Stomach (tissue), 8 donors: ENCODE measurements at regions not wholly inside any gene's neighbourhood (a gene's known extent, or its start where the extent isn't known, plus 50 kb on each side); places are given as distances from the start of the nearest gene placed in this dataset.
A peak's percentile ranks its signal among the peaks of the same experiment; 100 is the strongest.

Experiments used
- DNase-seq, 2 donors: peaks; one replicate each; pipeline versions ENCODE4 v3.0.0 to v3.0.0-alpha.2; 2013 to 2019
- H3K27ac ChIP-seq, 5 donors: fragments of 200-600 bp in 4 of 5; sonication (generic) in 4 of 5; one replicate each; pipeline ENCODE4 v1.5.1; 2013 to 2019; ENCODE audit warnings: mild to moderate bottlenecking in 1 of 5, moderate library complexity in 1 of 5
- H3K27me3 ChIP-seq, 3 donors: fragments of 200-600 bp; sonication (generic); one replicate each; pipeline ENCODE4 v1.5.1; 2017 to 2019; ENCODE audit warnings: mixed run types in 1 of 3
- H3K36me3 ChIP-seq, 4 donors: fragments of 200-600 bp; sonication (generic); 1 replicate in 3 of 4; 2 replicates in 1 of 4; pipeline ENCODE4 v1.5.1; 2016 to 2019
- H3K4me1 ChIP-seq, 4 donors: fragments of 200-600 bp; sonication (generic); one replicate each; pipeline ENCODE4 v1.5.1; 2016 to 2019
- H3K4me3 ChIP-seq, 4 donors: fragments of 200-600 bp; sonication (generic) in 3 of 4; one replicate each; pipeline ENCODE4 v1.5.1; 2016 to 2019; ENCODE audit warnings: mild to moderate bottlenecking in 1 of 4
- H3K9me3 ChIP-seq, 4 donors: fragments of 200-600 bp; sonication (generic); one replicate each; pipeline ENCODE4 v1.5.1; 2016 to 2019
- CTCF ChIP-seq, 7 experiments: fragments of 450-650 bp in 4 of 7; fragments of 200-600 bp in 3 of 7; sonication (generic) in 3 of 7; IDR thresholded peaks; one replicate each; pipeline ENCODE4 v1.5.1; 2016 to 2019; ENCODE audit warnings: antibody characterized with exemption in 7 of 7, control low read depth in 2 of 7, mild to moderate bottlenecking in 1 of 7
- EP300 ChIP-seq: sonication (generic); formaldehyde crosslinking; IDR thresholded peaks from one replicate; pipeline ENCODE4 v1.6.1; 2017; ENCODE audit warnings: antibody characterized with exemption
- POLR2A ChIP-seq, 4 donors: fragments of 450-650 bp; IDR thresholded peaks; one replicate each; pipeline ENCODE4 v1.6.1; 2016; ENCODE audit warnings: antibody characterized with exemption in 4 of 4, control low read depth in 2 of 4, mild to moderate bottlenecking in 1 of 4, moderate library complexity in 1 of 4
- POLR2AphosphoS5 ChIP-seq, 3 donors: sonication (generic); formaldehyde crosslinking; IDR thresholded peaks; one replicate each; pipeline ENCODE4 v1.6.1; 2016; ENCODE audit warnings: antibody characterized with exemption in 3 of 3
- WGBS, 5 donors: extraction: QIAGEN DNeasy Blood & Tissue Kit in 3 of 5; methylation state at CpG; one replicate each; pipeline versions ENCODE4 v1.1.5 to v1.1.7; 2013 to 2018; 5-methylcytosine and 5-hydroxymethylcytosine counted together
- intact Hi-C: fragments of 100-400 bp; cut with DNase I; formaldehyde crosslinking; loops from one replicate; pipeline ENCODE4 v1.15.1; 2023; ENCODE audit warnings: low total_unique reads
- donor health status: healthy with polysubstance abuse.
- donor health status: Bipolar disorder and iron deficiency.
- donor health status: healthy.

GRCh38 chr10:78160591-78160990, 126.9 kb downstream of the RPS24 start:
- WGBS, 5 donors, result 62 to 88% (median 83%) methylated on average over 5 of the region's 5 CpGs
- no peak for TF ChIP-seq EP300
- no peak for TF ChIP-seq POLR2AphosphoS5 (IDR thresholded peaks at IDR 0.05)
- TF ChIP-seq POLR2A (IDR thresholded peaks at IDR 0.05), result no peak
- TF ChIP-seq CTCF (IDR thresholded peaks at IDR 0.05), result no peak
- no peaks in the 10 kb centered on the region for H3K36me3 ChIP-seq
- no peak for DNase-seq
- H3K27me3 ChIP-seq, result peaks cover 0 to 10% (median 0%) of the 10 kb centered on the region in 3 donors
- no peak overlapping the region for H3K4me3 ChIP-seq
- no peaks in the 10 kb centered on the region for H3K4me1 ChIP-seq
- peaks cover 0 to 8% (median 6%) of the 10 kb centered on the region in 4 donors for H3K9me3 ChIP-seq
- H3K27ac ChIP-seq, result no peak overlapping the region
- intact Hi-C loops, result no loop called here

GRCh38 chr10:78162853-78163252, 129.2 kb downstream of the RPS24 start:
- Histone ChIP-seq H3K27me3 (peaks cover 0 to 10% (median 0%) of the 10 kb centered on the region in 3 donors), H3K9me3 (peaks cover 0 to 8% (median 6%) of the 10 kb centered on the region in 4 donors), H3K27ac (no peak overlapping the region), H3K36me3 (no peaks in the 10 kb centered on the region), H3K4me3 (no peak overlapping the region), H3K4me1 (no peaks in the 10 kb centered on the region)
- no peak for TF ChIP-seq POLR2AphosphoS5 (IDR thresholded peaks at IDR 0.05)
- TF ChIP-seq EP300, result no peak
- TF ChIP-seq CTCF (IDR thresholded peaks at IDR 0.05), result no peak
- TF ChIP-seq POLR2A (IDR thresholded peaks at IDR 0.05), result no peak
- intact Hi-C loops, result no loop called here
- 89 to 97% (median 93%) methylated on average over 2 to 3 of the region's 3 CpGs for WGBS, 5 donors
- no peak for DNase-seq

GRCh38 chr10:78164702-78165101, 131.0 kb downstream of the RPS24 start:
- no peak overlapping the region for H3K27ac ChIP-seq
- peaks cover 0 to 10% (median 4%) of the 10 kb centered on the region in 3 donors for H3K27me3 ChIP-seq
- TF ChIP-seq POLR2A (IDR thresholded peaks at IDR 0.05), result no peak
- TF ChIP-seq POLR2AphosphoS5 (IDR thresholded peaks at IDR 0.05), result no peak
- TF ChIP-seq EP300, result no peak
- no peak for TF ChIP-seq CTCF (IDR thresholded peaks at IDR 0.05)
- H3K4me1 ChIP-seq, result no peaks in the 10 kb centered on the region
- peak in 1 of 2 donors; percentile 42 for DNase-seq
- WGBS, 5 donors, result 69 to 81% (median 74%) methylated on average over 16 of the region's 16 CpGs
- no peak overlapping the region for H3K4me3 ChIP-seq
- intact Hi-C loops, result no loop called here
- H3K36me3 ChIP-seq, result no peaks in the 10 kb centered on the region
- peaks cover 0 to 8% (median 6%) of the 10 kb centered on the region in 4 donors for H3K9me3 ChIP-seq

- TF ChIP-seq CTCF (IDR thresholded peaks at IDR 0.05), result no peak
- TF ChIP-seq EP300, result no peak
- no peak for TF ChIP-seq POLR2A (IDR thresholded peaks at IDR 0.05)
- TF ChIP-seq POLR2AphosphoS5 (IDR thresholded peaks at IDR 0.05), result no peak
- 82 to 89% (median 87%) methylated on average over 4 of the region's 4 CpGs for whole genome bisulfite sequencing, 5 donors
- no peak overlapping the region for H3K4me3 ChIP-seq
- H3K27me3 ChIP-seq, result peaks cover 0 to 10% (median 4%) of the 10 kb centered on the region in 3 donors
- H3K27ac ChIP-seq, result no peak overlapping the region
- no peaks in the 10 kb centered on the region for H3K4me1 ChIP-seq
- DNase-seq, result no peak
- H3K36me3 ChIP-seq, result no peaks in the 10 kb centered on the region
- peaks cover 0 to 8% (median 6%) of the 10 kb centered on the region in 4 donors for H3K9me3 ChIP-seq
- intact Hi-C loops, result no loop called here
Observed at GRCh38 chr10:78165172-78165571, 131.5 kb downstream of the RPS24 start.
